Loucy (cell line): ENCODE measurements at regions not wholly inside any gene's neighbourhood (a gene's known extent, or its start where the extent isn't known, plus 50 kb on each side); places are given as distances from the start of the nearest gene placed in this dataset.
"Not testable (repeated sequence)": the region's sequence is repeated elsewhere in the genome, so short reads cannot be mapped to it uniquely, and the experiment has no call there.

Source experiments
- H2AFZ ChIP-seq: fragments of 200-600 bp; sonication (generic); 2 replicates; pipeline ENCODE4 v1.6.0; 2016; ENCODE audit warnings: antibody characterized with exemption, mild to moderate bottlenecking, low read length, moderate library complexity
- H3F3A ChIP-seq: fragments of 200-600 bp; 2 replicates; pipeline ENCODE4 v1.6.0; 2016; ENCODE audit warnings: antibody characterized with exemption, low read depth, mild to moderate bottlenecking
- H3K27me3 ChIP-seq: fragments of 200-600 bp; sonication (generic); 2 replicates; pipeline ENCODE4 v1.6.1; 2014; ENCODE audit warnings: low read length, mild to moderate bottlenecking; ENCODE audit not compliant: insufficient read depth, poor library complexity, severe bottlenecking
- H3K36me3 ChIP-seq: fragments of 200-600 bp; sonication (generic); 2 replicates; pipeline ENCODE4 v1.6.1; 2016; ENCODE audit warnings: low read length; ENCODE audit not compliant: insufficient read depth
- H3K4me1 ChIP-seq: fragments of 200-600 bp; sonication (generic); 2 replicates; pipeline ENCODE4 v1.5.1; 2014; ENCODE audit warnings: low read length, mild to moderate bottlenecking; ENCODE audit not compliant: insufficient read depth, poor library complexity, severe bottlenecking
- H3K4me2 ChIP-seq: fragments of 200-600 bp; sonication (generic); 2 replicates; pipeline ENCODE4 v1.6.0; 2014; ENCODE audit warnings: antibody characterized with exemption, low read length, low read depth, mild to moderate bottlenecking; ENCODE audit not compliant: poor library complexity, severe bottlenecking
- H3K4me3 ChIP-seq: fragments of 200-600 bp; sonication (generic); 2 replicates; pipeline ENCODE4 v1.5.1; 2014; ENCODE audit warnings: low read length, mild to moderate bottlenecking, mixed read lengths; ENCODE audit not compliant: poor library complexity, severe bottlenecking
- H3K79me2 ChIP-seq: fragments of 200-600 bp; sonication (generic); 2 replicates; pipeline ENCODE4 v1.6.1; 2014; ENCODE audit warnings: low read length; ENCODE audit not compliant: insufficient read depth
- H3K9ac ChIP-seq: fragments of 200-600 bp; sonication (generic); 2 replicates; pipeline ENCODE4 v1.6.0; 2014; ENCODE audit warnings: mild to moderate bottlenecking, low read depth, low read length, moderate library complexity; ENCODE audit not compliant: poor library complexity, severe bottlenecking
- H3K9me2 ChIP-seq: fragments of 200-600 bp; sonication (generic); replicated peaks from 2 replicates; pipeline ENCODE4 v1.6.1; 2016; ENCODE audit warnings: low read depth, low read length, mixed read lengths
- H3K9me3 ChIP-seq: fragments of 200-600 bp; sonication (generic); 2 replicates; pipeline ENCODE4 v1.6.1; 2014; ENCODE audit warnings: mild to moderate bottlenecking, antibody characterized with exemption, low read length, low read depth; ENCODE audit not compliant: insufficient read depth
- H4K20me1 ChIP-seq: fragments of 200-600 bp; sonication (generic); 2 replicates; pipeline ENCODE4 v1.6.0; 2014; ENCODE audit warnings: antibody characterized with exemption, low read length, mild to moderate bottlenecking; ENCODE audit not compliant: insufficient read depth, poor library complexity, severe bottlenecking
- CTCF ChIP-seq: fragments of 200-600 bp; sonication (generic); conservative IDR thresholded peaks from 2 replicates; pipeline ENCODE4 v1.5.1; 2014; ENCODE audit warnings: mild to moderate bottlenecking, antibody characterized with exemption, low read length
- EZH2phosphoT487 ChIP-seq: fragments of 200-600 bp; IDR thresholded peaks from 2 replicates; pipeline ENCODE4 v1.6.1; 2018; ENCODE audit warnings: antibody characterized with exemption, mild to moderate bottlenecking, moderate library complexity, borderline replicate concordance

DNA sequence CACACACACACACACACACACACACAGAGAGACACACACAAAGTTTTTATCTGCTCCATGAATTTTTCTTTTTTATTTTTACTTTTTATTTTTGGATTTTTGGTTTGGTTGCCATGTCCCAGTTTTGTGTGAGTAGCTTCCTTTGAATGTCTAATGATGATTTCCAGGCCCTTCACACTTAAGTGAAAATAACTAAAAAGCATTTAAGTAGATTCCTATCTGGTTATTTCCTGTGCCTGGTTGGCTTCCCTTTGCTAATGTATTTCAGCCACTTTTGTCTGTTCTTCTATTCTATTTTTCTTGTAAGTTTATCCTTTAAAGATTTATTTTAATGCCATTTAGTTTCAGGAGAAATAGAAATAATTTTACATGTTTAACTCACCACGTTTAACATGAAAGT is 755.4 kb downstream of the SLC6A15 start:
- no peak overlapping the region for H3K9ac ChIP-seq
- H3F3A ChIP-seq: no peaks in the 10 kb centered on the region
- H3K27me3 ChIP-seq: no peaks in the 10 kb centered on the region
- TF ChIP-seq EZH2phosphoT487: no peak
- no peak for TF ChIP-seq CTCF
- no peaks in the 10 kb centered on the region for H3K4me1 ChIP-seq
- no peak overlapping the region for H3K4me3 ChIP-seq
- H2AFZ ChIP-seq: no peak overlapping the region
- no peaks in the 10 kb centered on the region for H3K9me3 ChIP-seq
- H4K20me1 ChIP-seq: no peaks in the 10 kb centered on the region
- no peaks in the 10 kb centered on the region for H3K9me2 ChIP-seq
- H3K79me2 ChIP-seq: no peaks in the 10 kb centered on the region
- H3K36me3 ChIP-seq: no peaks in the 10 kb centered on the region
- H3K4me2 ChIP-seq: no peak overlapping the region

DNA sequence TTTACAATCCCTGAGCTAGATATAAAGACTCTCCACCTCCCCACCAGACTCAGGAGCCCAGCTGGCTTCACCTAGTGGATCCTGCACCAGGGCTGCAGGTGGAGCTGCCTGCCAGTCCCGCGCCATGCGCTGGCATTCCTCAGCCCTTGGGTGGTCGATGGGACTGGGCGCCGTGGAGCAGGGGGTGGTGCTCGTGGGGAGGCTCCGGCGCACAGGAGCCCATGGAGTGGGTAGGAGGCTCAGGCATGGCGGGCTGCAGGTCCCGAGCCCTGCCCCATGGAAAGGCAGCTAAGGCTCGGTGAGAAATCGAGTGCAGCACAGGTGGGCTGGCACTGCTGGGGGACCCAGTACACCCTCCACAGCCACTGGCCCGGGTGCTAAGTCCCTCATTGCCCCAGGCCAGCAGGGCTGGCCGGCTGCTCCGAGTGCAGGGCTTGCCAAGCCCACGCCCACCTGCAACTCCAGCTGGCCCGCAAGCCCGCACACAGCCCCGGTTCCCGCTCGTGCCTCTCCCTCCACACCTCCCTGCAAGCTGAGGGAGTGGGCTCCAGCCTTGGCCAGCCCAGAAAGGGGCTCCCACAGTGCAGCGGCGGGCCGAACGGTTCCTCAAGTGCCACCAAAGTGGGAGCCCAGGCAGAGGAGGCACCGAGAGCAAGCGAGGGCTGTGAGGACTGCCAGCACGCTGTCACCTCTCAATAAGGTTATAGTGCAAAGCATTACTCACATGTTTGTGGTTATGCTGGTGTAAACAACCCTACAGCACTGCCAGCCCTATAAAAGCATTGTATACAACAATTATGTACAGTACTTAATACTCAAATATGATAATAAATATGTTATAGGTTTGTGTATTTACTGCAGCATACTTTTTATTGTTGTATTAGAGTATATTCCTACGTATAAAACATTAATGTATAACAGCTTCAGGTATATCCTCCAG is 757.3 kb downstream of the SLC6A15 start:
- H2AFZ ChIP-seq, H3K9me2 ChIP-seq, H3K36me3 ChIP-seq, H3K27me3 ChIP-seq, H3K4me3 ChIP-seq, H3K4me2 ChIP-seq, H3K9ac ChIP-seq, H3K4me1 ChIP-seq, H3K9me3 ChIP-seq, H3F3A ChIP-seq, H3K79me2 ChIP-seq, H4K20me1 ChIP-seq: not testable (repeated sequence)

- H3K36me3 ChIP-seq, H4K20me1 ChIP-seq, H3K9me2 ChIP-seq, H3F3A ChIP-seq, H3K9ac ChIP-seq, H3K4me2 ChIP-seq, H3K9me3 ChIP-seq, H3K4me3 ChIP-seq, H3K4me1 ChIP-seq, H3K27me3 ChIP-seq, H3K79me2 ChIP-seq, H2AFZ ChIP-seq: not testable (repeated sequence)
Observed at GRCh38 chr12:84154439-84154990, 758.1 kb downstream of the SLC6A15 start.

DNA sequence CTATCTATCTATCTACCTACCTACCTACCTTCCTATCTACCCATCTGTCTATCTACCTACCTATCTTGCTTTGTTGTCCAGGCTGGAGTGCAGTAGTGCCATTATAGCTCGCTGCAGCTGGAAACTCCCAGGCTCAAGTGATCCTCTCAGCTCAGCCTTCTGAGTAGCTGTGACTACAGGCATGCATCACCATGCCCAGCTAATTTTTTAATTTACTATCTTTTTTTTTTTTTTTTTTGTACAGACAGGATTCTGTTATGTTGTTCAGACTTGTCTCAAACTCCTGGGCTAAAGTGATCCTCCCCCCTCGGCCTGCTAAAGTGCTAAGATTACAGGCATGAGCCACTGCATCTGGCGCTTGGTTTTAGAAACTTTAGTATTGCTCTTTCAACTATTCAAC is 762.4 kb downstream of the SLC6A15 start:
- no peak overlapping the region for H2AFZ ChIP-seq
- no peak overlapping the region for H3K9ac ChIP-seq
- no peaks in the 10 kb centered on the region for H3K27me3 ChIP-seq
- H3K9me2 ChIP-seq: no peaks in the 10 kb centered on the region
- no peaks in the 10 kb centered on the region for H3K79me2 ChIP-seq
- H3K36me3 ChIP-seq: no peaks in the 10 kb centered on the region
- TF ChIP-seq EZH2phosphoT487 (no peak), CTCF (no peak)
- H3K9me3 ChIP-seq: no peaks in the 10 kb centered on the region
- no peak overlapping the region for H3K4me3 ChIP-seq
- no peaks in the 10 kb centered on the region for H3K4me1 ChIP-seq
- H4K20me1 ChIP-seq: no peaks in the 10 kb centered on the region
- H3K4me2 ChIP-seq: no peak overlapping the region
- H3F3A ChIP-seq: no peaks in the 10 kb centered on the region
